B cell (primary cell): ENCODE measurements at regions not wholly inside any gene's neighbourhood (a gene's known extent, or its start where the extent isn't known, plus 50 kb on each side); places are given as distances from the start of the nearest gene placed in this dataset.

Source experiments
- ATAC-seq: fragments of 200-7000 bp; cut with Tn5 transposase; one replicate; pipeline ENCODE4 v1.10.0; 2021; ENCODE audit warnings: low read depth, mild to moderate bottlenecking, moderate number of reproducible peaks, moderate library complexity
- CTCF ChIA-PET: fragments of 350-600 bp; sonication (Branson Sonifier 250); formaldehyde crosslinking; loops from one replicate; lab custom pipeline; 2021; ENCODE audit warnings: antibody characterized with exemption, inconsistent platforms; lab: Charles Lee
- POLR2A ChIA-PET: fragments of 350-600 bp; sonication (Branson Sonifier 250); formaldehyde crosslinking; loops from one replicate; lab custom pipeline; 2021; ENCODE audit warnings: antibody characterized with exemption; lab: Charles Lee
- DNase-seq: peaks from one replicate; pipeline ENCODE4 v3.0.0; 2013
- H2AFZ ChIP-seq: 2 replicates; pipeline ENCODE4 v1.6.1; 2012; ENCODE audit warnings: mild to moderate bottlenecking, low read depth, low read length; ENCODE audit not compliant: insufficient read depth, poor library complexity, severe bottlenecking
- H3K27ac ChIP-seq, 2 donors: 1 replicate in 1 of 2; 2 replicates in 1 of 2; pipeline ENCODE4 v1.5.1; 2012 to 2013; ENCODE audit warnings: low read length in 2 of 2, mild to moderate bottlenecking in 2 of 2, moderate library complexity in 1 of 2
- H3K27me3 ChIP-seq, 4 experiments: fragments of 200-600 bp in 1 of 4; sonication (generic) in 1 of 4; replicated peaks in 1 of 4; 1 replicate in 2 of 4; 2 replicates in 2 of 4; pipeline versions ENCODE4 v1.6.1 to v1.7.0; 2013 to 2016; ENCODE audit warnings: low read length in 3 of 4, mild to moderate bottlenecking in 2 of 4, mixed read lengths in 1 of 4, moderate library complexity in 1 of 4; ENCODE audit not compliant: insufficient read depth in 4 of 4, control insufficient read depth in 3 of 4; ENCODE audit errors: control extremely low read depth in 1 of 4
- H3K36me3 ChIP-seq, 2 experiments: replicated peaks in 1 of 2; 1 replicate in 1 of 2; 2 replicates in 1 of 2; pipeline versions ENCODE4 v1.6.1 to v1.7.1; 2013; ENCODE audit warnings: low read length in 1 of 2; ENCODE audit not compliant: insufficient read depth in 2 of 2, control insufficient read depth in 1 of 2; ENCODE audit errors: control extremely low read depth in 1 of 2, extremely low read depth in 1 of 2
- H3K4me1 ChIP-seq, 2 donors: fragments of 200-600 bp in 1 of 2; sonication (generic) in 1 of 2; 1 replicate in 1 of 2; 2 replicates in 1 of 2; pipeline versions ENCODE4 v1.5.1 to v1.6.1; 2013 to 2017; ENCODE audit warnings: low read length in 2 of 2; ENCODE audit not compliant: control insufficient read depth in 2 of 2, insufficient read depth in 2 of 2
- H3K4me2 ChIP-seq: replicated peaks from 2 replicates; pipeline ENCODE3; 2012; ENCODE audit warnings: mild to moderate bottlenecking, low read depth, low read length; ENCODE audit not compliant: poor library complexity, severe bottlenecking
- H3K4me3 ChIP-seq, 5 experiments: fragments of 200-600 bp in 1 of 5; sonication (generic) in 1 of 5; 1 replicate in 3 of 5; 2 replicates in 2 of 5; pipeline versions ENCODE4 v1.5.1 to v1.7.0; 2011 to 2016; ENCODE audit warnings: low read length in 4 of 5, mild to moderate bottlenecking in 4 of 5, low read depth in 2 of 5, control low read depth in 1 of 5, moderate library complexity in 1 of 5; ENCODE audit not compliant: insufficient read depth in 1 of 5; ENCODE audit errors: control extremely low read depth in 1 of 5, extremely low read depth in 1 of 5
- H3K79me2 ChIP-seq: fragments of 200-600 bp; sonication (generic); one replicate; pipeline ENCODE4 v1.6.0; 2016; ENCODE audit warnings: low read length; ENCODE audit not compliant: control insufficient read depth, insufficient read depth
- H3K9ac ChIP-seq: fragments of 200-600 bp; sonication (generic); 2 replicates; pipeline ENCODE4 v1.6.1; 2017; ENCODE audit warnings: mild to moderate bottlenecking, low read length, moderate library complexity
- H3K9me3 ChIP-seq, 3 donors: one replicate each; pipeline versions ENCODE4 v1.6.1 to v1.7.1; 2013; ENCODE audit warnings: low read length in 2 of 3; ENCODE audit not compliant: control insufficient read depth in 2 of 3, insufficient read depth in 1 of 3; ENCODE audit errors: control extremely low read depth in 1 of 3
- H4K20me1 ChIP-seq: 2 replicates; pipeline ENCODE4 v1.6.0; 2012; ENCODE audit warnings: mild to moderate bottlenecking, low read length; ENCODE audit not compliant: insufficient read depth, control insufficient read depth, poor library complexity, severe bottlenecking
- H3K27ac Mint-ChIP-seq: one replicate; pipeline ENCODE4 v1.8.0; 2021; ENCODE audit warnings: mixed read lengths
- H3K27me3 Mint-ChIP-seq: one replicate; pipeline ENCODE4 v1.8.0; 2021; ENCODE audit warnings: mixed read lengths
- H3K4me1 Mint-ChIP-seq: one replicate; pipeline ENCODE4 v1.8.0; 2021; ENCODE audit warnings: mixed read lengths
- H3K4me3 Mint-ChIP-seq: one replicate; pipeline ENCODE4 v1.8.0; 2021; ENCODE audit warnings: mixed read lengths
- H3K9me3 Mint-ChIP-seq: one replicate; pipeline ENCODE4 v1.8.0; 2022; ENCODE audit warnings: mixed read lengths; ENCODE audit not compliant: insufficient read depth
- EZH2 ChIP-seq: IDR thresholded peaks from 2 replicates; pipeline ENCODE4 v1.6.1; 2012; ENCODE audit warnings: borderline replicate concordance, low read depth, mild to moderate bottlenecking, moderate library complexity, low read length; ENCODE audit not compliant: insufficient read depth, poor library complexity, severe bottlenecking
- WGBS: methylation state at CpG from one replicate; pipeline ENCODE4 v1.1.5; 2013; ENCODE audit warnings: missing lambda C conversion rate; ENCODE audit not compliant: insufficient coverage; 5-methylcytosine and 5-hydroxymethylcytosine counted together
- intact Hi-C: fragments of 100-400 bp; cut with micrococcal nuclease; formaldehyde crosslinking; loops from one replicate; pipeline ENCODE4 v1.10.0; 2022
- TF ChIP-seq, protein P1 (sequence below): fragments of 200-600 bp; IDR thresholded peaks from one replicate; pipeline ENCODE4 v1.8.0; 2022; ENCODE audit warnings: antibody characterized with exemption, mild to moderate bottlenecking

DNA sequence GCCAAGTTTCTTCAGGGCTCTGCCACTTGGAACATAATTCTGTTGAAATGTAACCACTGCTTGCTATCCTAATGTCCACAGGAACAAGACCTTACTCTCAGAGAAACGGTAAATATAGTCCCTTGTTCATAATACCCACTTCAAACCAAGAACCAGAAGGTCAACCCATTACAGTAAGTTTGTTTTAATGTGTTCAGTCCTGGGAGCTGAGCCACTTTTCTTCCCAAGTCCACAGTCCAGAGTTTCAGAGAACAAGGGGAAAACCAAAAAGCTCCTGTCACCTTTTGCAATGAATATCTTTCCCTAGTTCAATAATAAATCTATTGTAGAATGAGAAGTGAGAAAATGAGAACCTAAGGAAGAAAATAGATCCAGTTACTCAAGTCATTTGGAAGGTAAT lies 431.9 kb upstream of the MANEA start:
- CTCF ChIA-PET: no interaction called here
- intact Hi-C loops: no loop called here

GRCh38 chr6:95159557-95159956 lies 417.8 kb upstream of the MANEA start:
- no peak overlapping the region for H3K9ac ChIP-seq
- no peak overlapping the region for H3K27ac Mint-ChIP-seq
- intact Hi-C loops: no loop called here
- no peaks in the 10 kb centered on the region for H4K20me1 ChIP-seq
- H3K9me3 Mint-ChIP-seq: no peaks in the 10 kb centered on the region
- no peak for ATAC-seq
- ChIA-PET POLR2A (no interaction called here), CTCF (no interaction called here)
- no peaks in the 10 kb centered on the region for H3K36me3 ChIP-seq
- H3K27ac ChIP-seq: no peak overlapping the region
- H3K4me1 Mint-ChIP-seq: no peaks in the 10 kb centered on the region
- H3K4me1 ChIP-seq: no peaks in the 10 kb centered on the region
- no peak overlapping the region for H2AFZ ChIP-seq
- H3K79me2 ChIP-seq: no peaks in the 10 kb centered on the region
- DNase-seq: no peak
- H3K4me3 Mint-ChIP-seq: no peak overlapping the region
- H3K4me2 ChIP-seq: no peak overlapping the region
- H3K27me3 ChIP-seq: no peaks in the 10 kb centered on the region
- no peaks in the 10 kb centered on the region for H3K9me3 ChIP-seq
- TF ChIP-seq, protein P1, sequence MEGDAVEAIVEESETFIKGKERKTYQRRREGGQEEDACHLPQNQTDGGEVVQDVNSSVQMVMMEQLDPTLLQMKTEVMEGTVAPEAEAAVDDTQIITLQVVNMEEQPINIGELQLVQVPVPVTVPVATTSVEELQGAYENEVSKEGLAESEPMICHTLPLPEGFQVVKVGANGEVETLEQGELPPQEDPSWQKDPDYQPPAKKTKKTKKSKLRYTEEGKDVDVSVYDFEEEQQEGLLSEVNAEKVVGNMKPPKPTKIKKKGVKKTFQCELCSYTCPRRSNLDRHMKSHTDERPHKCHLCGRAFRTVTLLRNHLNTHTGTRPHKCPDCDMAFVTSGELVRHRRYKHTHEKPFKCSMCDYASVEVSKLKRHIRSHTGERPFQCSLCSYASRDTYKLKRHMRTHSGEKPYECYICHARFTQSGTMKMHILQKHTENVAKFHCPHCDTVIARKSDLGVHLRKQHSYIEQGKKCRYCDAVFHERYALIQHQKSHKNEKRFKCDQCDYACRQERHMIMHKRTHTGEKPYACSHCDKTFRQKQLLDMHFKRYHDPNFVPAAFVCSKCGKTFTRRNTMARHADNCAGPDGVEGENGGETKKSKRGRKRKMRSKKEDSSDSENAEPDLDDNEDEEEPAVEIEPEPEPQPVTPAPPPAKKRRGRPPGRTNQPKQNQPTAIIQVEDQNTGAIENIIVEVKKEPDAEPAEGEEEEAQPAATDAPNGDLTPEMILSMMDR: no peak
- TF ChIP-seq EZH2: no peak
- H3K27me3 Mint-ChIP-seq: no peaks in the 10 kb centered on the region
- no peak overlapping the region for H3K4me3 ChIP-seq

More for the DNA sequence above, 431.9 kb upstream of the MANEA start:
- ATAC-seq: no peak
- H3K4me1 Mint-ChIP-seq: no peaks in the 10 kb centered on the region
- H3K27me3 Mint-ChIP-seq: no peaks in the 10 kb centered on the region
- no peak for DNase-seq
- WGBS: no CpG with 5 or more reads among the region's 1 CpG
- Histone ChIP-seq H3K79me2 (no peaks in the 10 kb centered on the region), H3K4me1 (no peaks in the 10 kb centered on the region), H2AFZ (no peak overlapping the region), H3K27me3 (no peaks in the 10 kb centered on the region), H3K9me3 (no peaks in the 10 kb centered on the region), H3K36me3 (no peaks in the 10 kb centered on the region), H4K20me1 (no peaks in the 10 kb centered on the region), H3K27ac (no peak overlapping the region), H3K4me3 (no peak overlapping the region), H3K9ac (no peak overlapping the region), H3K4me2 (no peak overlapping the region)
- POLR2A ChIA-PET: no interaction called here
- no peaks in the 10 kb centered on the region for H3K9me3 Mint-ChIP-seq
- TF ChIP-seq, protein P1: no peak
- TF ChIP-seq EZH2: no peak
- H3K27ac Mint-ChIP-seq: no peak overlapping the region
- H3K4me3 Mint-ChIP-seq: no peak overlapping the region
